Lower leg skin (tissue), 4 donors: ENCODE measurements at regions not wholly inside any gene's neighbourhood (a gene's known extent, or its start where the extent isn't known, plus 50 kb on each side); places are given as distances from the start of the nearest gene placed in this dataset.

Experiments used
- DNase-seq, 2 donors: peaks; one replicate each; pipeline ENCODE4 v3.0.0-alpha.2; 2019; ENCODE audit warnings: low spot score in 2 of 2
- H3K4me3 ChIP-seq: fragments of 200-600 bp; sonication (generic); 2 replicates; pipeline ENCODE4 v1.5.1; 2017; ENCODE audit warnings: mild to moderate bottlenecking, low read depth; ENCODE audit not compliant: poor library complexity, severe bottlenecking
- POLR2A ChIP-seq, 2 donors: fragments of 450-650 bp; IDR thresholded peaks; one replicate each; pipeline ENCODE4 v1.6.1; 2016 to 2017; ENCODE audit warnings: antibody characterized with exemption in 2 of 2, mild to moderate bottlenecking in 1 of 2, moderate library complexity in 1 of 2
- WGBS, 2 donors: methylation state at CpG; one replicate each; pipeline ENCODE4 v1.1.5; 2018; 5-methylcytosine and 5-hydroxymethylcytosine counted together
- intact Hi-C: fragments of 100-400 bp; cut with DNase I; formaldehyde crosslinking; loops from one replicate; pipeline ENCODE4 v1.15.0; 2023; ENCODE audit warnings: low total_unique reads
- TF ChIP-seq, protein P1 (sequence below), 3 donors: fragments of 450-650 bp; IDR thresholded peaks; one replicate each; pipeline ENCODE4 v1.5.1; 2016; ENCODE audit warnings: antibody characterized with exemption in 3 of 3, mild to moderate bottlenecking in 3 of 3, moderate library complexity in 2 of 3

DNA sequence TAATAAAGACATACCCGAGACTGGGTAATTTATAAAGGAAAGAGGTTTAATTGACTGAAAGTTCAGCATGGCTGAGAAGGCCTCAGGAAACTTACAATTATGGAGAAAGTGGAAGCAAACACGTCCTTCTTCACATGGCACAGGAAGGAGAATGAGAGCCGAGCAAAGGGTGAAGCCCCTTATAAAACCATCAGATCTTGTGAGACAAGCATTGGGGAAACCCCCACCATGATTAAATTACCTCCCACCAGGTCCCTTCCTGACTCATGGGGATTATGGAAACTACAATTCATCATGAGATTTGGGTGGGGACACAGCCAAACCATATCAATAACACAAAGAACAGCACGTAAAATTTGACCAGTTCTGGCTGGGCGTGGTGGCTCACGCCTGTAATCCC, 85.6 kb upstream of the ATF7IP start:
- DNase-seq: no peak
- WGBS, 2 donors: 89% methylated on average over 6 of the region's 6 CpGs
- intact Hi-C loops: loop anchor here (10.0 kb wide), 1 partner anchor 65 kb away; no protein-coding TSS in a partner anchor
- H3K4me3 ChIP-seq: no peak overlapping the region
- TF ChIP-seq, protein P1, sequence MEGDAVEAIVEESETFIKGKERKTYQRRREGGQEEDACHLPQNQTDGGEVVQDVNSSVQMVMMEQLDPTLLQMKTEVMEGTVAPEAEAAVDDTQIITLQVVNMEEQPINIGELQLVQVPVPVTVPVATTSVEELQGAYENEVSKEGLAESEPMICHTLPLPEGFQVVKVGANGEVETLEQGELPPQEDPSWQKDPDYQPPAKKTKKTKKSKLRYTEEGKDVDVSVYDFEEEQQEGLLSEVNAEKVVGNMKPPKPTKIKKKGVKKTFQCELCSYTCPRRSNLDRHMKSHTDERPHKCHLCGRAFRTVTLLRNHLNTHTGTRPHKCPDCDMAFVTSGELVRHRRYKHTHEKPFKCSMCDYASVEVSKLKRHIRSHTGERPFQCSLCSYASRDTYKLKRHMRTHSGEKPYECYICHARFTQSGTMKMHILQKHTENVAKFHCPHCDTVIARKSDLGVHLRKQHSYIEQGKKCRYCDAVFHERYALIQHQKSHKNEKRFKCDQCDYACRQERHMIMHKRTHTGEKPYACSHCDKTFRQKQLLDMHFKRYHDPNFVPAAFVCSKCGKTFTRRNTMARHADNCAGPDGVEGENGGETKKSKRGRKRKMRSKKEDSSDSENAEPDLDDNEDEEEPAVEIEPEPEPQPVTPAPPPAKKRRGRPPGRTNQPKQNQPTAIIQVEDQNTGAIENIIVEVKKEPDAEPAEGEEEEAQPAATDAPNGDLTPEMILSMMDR (IDR thresholded peaks at IDR 0.05): no peak
- no peak for TF ChIP-seq POLR2A (IDR thresholded peaks at IDR 0.05)

DNA sequence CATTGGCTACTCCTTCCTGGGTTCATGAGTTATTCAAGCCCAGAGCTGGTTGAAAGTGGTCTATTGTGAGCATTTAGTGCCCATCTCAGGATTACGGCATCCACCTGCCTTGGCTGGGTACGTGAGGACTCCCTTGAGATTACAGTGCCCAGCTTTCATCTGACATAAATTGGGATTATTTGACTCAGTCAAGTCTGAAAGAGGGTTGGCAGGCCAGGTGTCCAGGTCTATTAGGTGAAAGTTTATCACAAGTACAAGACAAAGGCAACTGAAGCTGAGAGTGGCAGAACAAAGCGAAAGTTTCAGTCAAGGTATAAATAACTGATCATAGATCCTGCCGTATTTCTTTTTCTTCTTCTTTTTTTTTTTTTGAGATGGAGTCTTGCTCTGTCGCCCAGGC, 84.6 kb upstream of the ATF7IP start:
- H3K4me3 ChIP-seq: no peak overlapping the region
- intact Hi-C loops: no loop called here
- DNase-seq: no peak
- 95 to 97% methylated on average over 5 of the region's 5 CpGs for WGBS, 2 donors
- TF ChIP-seq, protein P1 (IDR thresholded peaks at IDR 0.05): no peak
- no peak for TF ChIP-seq POLR2A (IDR thresholded peaks at IDR 0.05)

DNA sequence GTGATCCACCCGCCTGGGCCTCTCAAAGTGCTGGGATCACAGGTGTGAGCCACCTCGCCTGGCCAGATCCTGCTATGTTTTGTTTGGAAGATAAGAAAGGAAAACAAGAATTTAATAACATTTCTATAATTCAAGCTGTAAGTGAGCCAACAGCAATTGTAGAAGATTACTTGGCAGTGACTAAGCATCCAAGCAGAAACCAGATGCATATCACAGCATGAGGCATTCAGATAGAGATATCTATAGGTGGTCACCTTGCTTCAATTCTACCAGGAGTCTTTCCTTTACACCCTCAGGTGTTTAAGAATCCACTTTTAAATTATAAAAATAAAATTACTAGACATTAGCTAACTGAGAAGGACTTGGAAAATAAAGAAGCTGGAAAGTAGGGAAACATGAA, 83.9 kb upstream of the ATF7IP start:
- intact Hi-C loops: no loop called here
- H3K4me3 ChIP-seq: no peak overlapping the region
- WGBS, 2 donors: 93 to 96% methylated on average over 2 of the region's 2 CpGs
- TF ChIP-seq POLR2A (IDR thresholded peaks at IDR 0.05): no peak
- TF ChIP-seq, protein P1 (IDR thresholded peaks at IDR 0.05): no peak
- no peak for DNase-seq

DNA sequence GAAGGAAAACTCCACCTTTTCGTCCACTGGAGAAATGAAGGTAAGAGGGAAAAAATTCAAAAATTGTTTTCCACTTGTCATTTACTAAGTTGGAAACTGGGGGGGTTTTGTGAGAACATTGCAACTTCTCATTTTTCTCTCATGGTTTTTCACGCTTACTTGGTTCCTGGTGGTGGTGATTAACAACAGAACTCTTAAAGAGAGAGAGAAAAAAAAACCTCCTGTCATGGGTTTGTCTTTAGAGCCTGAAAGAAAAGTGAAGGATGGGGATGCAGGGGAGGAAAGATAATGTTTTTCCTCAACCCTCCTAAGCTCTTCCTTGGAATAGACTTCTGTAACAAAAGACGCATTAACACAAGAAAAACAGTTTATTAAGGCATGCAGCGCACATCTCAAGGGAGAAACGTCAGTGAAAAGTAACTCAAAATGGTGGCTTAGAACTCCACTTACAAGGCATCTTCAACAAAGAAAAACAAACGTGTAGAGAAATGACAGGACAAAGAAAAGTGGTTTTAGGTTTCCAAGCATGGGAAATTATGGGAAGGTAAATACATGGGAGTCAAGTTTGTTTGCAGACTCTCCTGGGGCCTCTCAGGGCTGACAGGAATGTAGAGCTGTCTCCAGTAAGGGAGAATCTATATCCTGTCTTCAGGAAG, 81.9 kb upstream of the ATF7IP start:
- intact Hi-C loops: no loop called here
- no peak for TF ChIP-seq POLR2A (IDR thresholded peaks at IDR 0.05)
- no peak for DNase-seq
- 69 to 73% methylated on average over 6 of the region's 6 CpGs for WGBS, 2 donors
- H3K4me3 ChIP-seq: no peak overlapping the region

DNA sequence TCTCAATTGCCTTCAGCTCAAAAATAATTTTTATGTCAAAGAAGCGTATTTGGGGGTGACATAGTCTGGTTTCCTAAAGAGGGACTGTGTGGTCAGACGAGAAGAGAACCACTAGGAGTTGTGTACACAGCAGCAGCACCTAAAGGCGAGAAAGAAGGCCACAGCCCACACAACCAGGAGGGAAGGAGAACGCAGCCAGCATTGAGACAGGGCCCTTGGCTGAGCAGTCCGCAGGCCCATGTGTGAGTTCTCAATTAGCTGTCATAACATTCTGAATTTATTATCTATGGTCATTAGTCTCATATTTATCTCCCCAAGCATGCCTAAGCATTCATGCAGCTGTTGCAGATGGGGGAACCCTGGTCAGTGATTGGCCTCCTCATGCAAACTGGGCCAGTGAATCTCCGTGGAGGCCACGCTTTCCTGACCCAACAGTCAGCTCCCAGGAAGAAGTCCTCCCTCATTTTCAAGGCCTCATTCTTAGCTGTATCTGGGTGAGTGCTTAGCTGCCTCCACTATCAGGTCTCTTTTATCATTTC, 81.2 kb upstream of the ATF7IP start:
- no peak for TF ChIP-seq POLR2A (IDR thresholded peaks at IDR 0.05)
- TF ChIP-seq, protein P1 (IDR thresholded peaks at IDR 0.05): no peak
- 81 to 84% methylated on average over 7 of the region's 7 CpGs for WGBS, 2 donors
- H3K4me3 ChIP-seq: no peak overlapping the region
- DNase-seq: no peak
- intact Hi-C loops: no loop called here

DNA sequence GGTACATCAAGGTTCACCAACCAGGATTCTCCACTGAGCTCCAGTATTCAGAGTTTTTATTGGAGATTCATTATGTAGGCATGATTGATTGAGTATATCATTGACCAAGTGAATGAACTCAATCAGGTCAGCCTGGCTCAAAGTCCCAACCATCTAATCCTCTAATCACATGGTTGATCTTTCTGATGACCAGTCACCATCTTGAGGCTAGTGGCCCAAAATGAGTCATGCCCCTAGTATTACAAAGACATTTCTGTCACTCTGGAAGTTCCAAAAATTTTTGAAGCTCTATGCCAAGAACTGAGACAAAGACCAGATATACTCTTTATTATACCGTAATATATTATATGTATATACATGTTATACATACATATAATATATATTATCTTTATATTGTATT, 75.9 kb upstream of the ATF7IP start:
- no peak for DNase-seq
- no peak for TF ChIP-seq POLR2A (IDR thresholded peaks at IDR 0.05)
- TF ChIP-seq, protein P1 (IDR thresholded peaks at IDR 0.05): no peak
- WGBS, 2 donors: 96% methylated on average over 1 of the region's 1 CpG
- no peak overlapping the region for H3K4me3 ChIP-seq
- intact Hi-C loops: no loop called here
